K562 (cell line): ENCODE measurements at regions not wholly inside any gene's neighbourhood (a gene's known extent, or its start where the extent isn't known, plus 50 kb on each side); places are given as distances from the start of the nearest gene placed in this dataset.

Experiments
- ATAC-seq: fragments of 200-7000 bp; cut with Tn5 transposase; 3 replicates; pipeline ENCODE4 v1.9.1; 2020; ENCODE audit warnings: moderate library complexity
- BruUV-seq: library from RNA; stranded (reverse); fragments of 400-500 nt; replicated peaks from 2 replicates; lab custom pipeline; 2021; lab: Mats Ljungman, UMichigan
- CTCF ChIA-PET: fragments of 300-600 bp; formaldehyde crosslinking; extraction: SDS; loops from one replicate; lab custom pipeline; 2021; ENCODE audit warnings: low intra/inter-chr PET ratio; lab: Yijun Ruan, JAX
- POLR2A ChIA-PET: fragments of 300-600, 350-650 bp; sonication (Branson Sonifier 250); formaldehyde crosslinking; extraction: SDS; loops from one replicate; lab custom pipeline; 2021; ENCODE audit warnings: antibody characterized with exemption, inconsistent platforms; lab: Yijun Ruan, JAX
- DNase-seq, 4 experiments: peaks; one replicate each; pipeline versions ENCODE4 v3.0.0 to v3.0.0-alpha.2; 2011 to 2018; ENCODE audit warnings: low spot score in 3 of 4, mixed read lengths in 3 of 4; ENCODE audit errors: extremely low read depth in 1 of 4
- FAIRE-seq: peaks from 2 replicates; lab custom pipeline; 2011; peaks lifted over from hg19 to GRCh38; lab: Jason Lieb, UNC
- H2AFZ ChIP-seq: 2 replicates; pipeline ENCODE4 v1.6.0; 2011; ENCODE audit warnings: low read depth, low read length, control low read depth, inconsistent platforms
- H3K27ac ChIP-seq: fragments of 200-600 bp; 3 replicates; pipeline ENCODE4 v1.8.0; 2011; ENCODE audit warnings: low read depth, mild to moderate bottlenecking, control low read depth, inconsistent platforms, low read length, moderate library complexity, mixed read lengths; ENCODE audit errors: extremely low read depth
- H3K27me3 ChIP-seq, 2 experiments: fragments of 300-600 bp in 1 of 2; 2 replicates in 1 of 2; 3 replicates in 1 of 2; pipeline versions ENCODE4 v1.6.0 to v1.8.0; 2011; ENCODE audit warnings: inconsistent platforms in 2 of 2, low read length in 2 of 2, mild to moderate bottlenecking in 1 of 2, mixed read lengths in 1 of 2, moderate library complexity in 1 of 2; ENCODE audit not compliant: control insufficient read depth in 2 of 2, insufficient read depth in 2 of 2
- H3K36me3 ChIP-seq: fragments of 300-600 bp; 3 replicates; pipeline ENCODE4 v1.8.0; 2011; ENCODE audit warnings: mild to moderate bottlenecking, low read length, inconsistent platforms; ENCODE audit not compliant: control insufficient read depth, insufficient read depth
- H3K4me1 ChIP-seq, 2 experiments: fragments of 200-600 bp in 1 of 2; replicated peaks in 1 of 2; 2 replicates in 1 of 2; 3 replicates in 1 of 2; pipeline versions ENCODE4 v1.5.1 to v1.8.0; 2011; ENCODE audit warnings: inconsistent platforms in 2 of 2, low read length in 2 of 2, mild to moderate bottlenecking in 1 of 2, mixed read lengths in 1 of 2, moderate library complexity in 1 of 2; ENCODE audit not compliant: control insufficient read depth in 2 of 2, insufficient read depth in 2 of 2
- H3K4me2 ChIP-seq: 2 replicates; pipeline ENCODE4 v1.6.1; 2011; ENCODE audit warnings: low read length, control low read depth, inconsistent platforms, mixed read lengths; ENCODE audit not compliant: insufficient read depth
- H3K4me3 ChIP-seq: fragments of 200-600 bp; sonication (generic), shearing (Covaris generic); 2 replicates; pipeline ENCODE4 v1.5.1; 2016; ENCODE audit warnings: control low read depth, inconsistent platforms
- H3K79me2 ChIP-seq: fragments of 200-600 bp; 3 replicates; pipeline ENCODE4 v1.8.0; 2011; ENCODE audit warnings: low read length, inconsistent platforms; ENCODE audit not compliant: control insufficient read depth, insufficient read depth
- H3K9ac ChIP-seq, 2 experiments: 2 replicates each; pipeline versions ENCODE4 v1.6.0 to v1.6.1; 2011; ENCODE audit warnings: low read depth in 2 of 2, low read length in 2 of 2, control low read depth in 1 of 2, inconsistent platforms in 1 of 2, mild to moderate bottlenecking in 1 of 2, mixed read lengths in 1 of 2; ENCODE audit not compliant: insufficient read depth in 1 of 2
- H3K9me1 ChIP-seq: one replicate; pipeline ENCODE4 v1.6.0; 2011; ENCODE audit warnings: inconsistent platforms, mild to moderate bottlenecking, low read length, moderate library complexity; ENCODE audit not compliant: control insufficient read depth, insufficient read depth
- H3K9me3 ChIP-seq: replicated peaks from 2 replicates; pipeline ENCODE4 v1.5.1; 2011; ENCODE audit warnings: low read depth, low read length, inconsistent platforms; ENCODE audit not compliant: control insufficient read depth, insufficient read depth
- H4K20me1 ChIP-seq: replicated peaks from 2 replicates; pipeline ENCODE4 v1.6.1; 2011; ENCODE audit warnings: low read length, inconsistent platforms, mixed read lengths; ENCODE audit not compliant: control insufficient read depth, insufficient read depth
- ADNP ChIP-seq: fragments of 200-800 bp; sonication (Bioruptor generic); IDR thresholded peaks from 2 replicates; pipeline ENCODE4 v1.6.1; 2016; ENCODE audit warnings: missing genetic modification characterization, missing compliant biosample characterization
- CBX8 ChIP-seq: fragments of 200-600 bp; sonication (generic); IDR thresholded peaks from 2 replicates; pipeline ENCODE4 v1.6.1; 2012; ENCODE audit warnings: borderline replicate concordance, mixed run types, low read depth, mild to moderate bottlenecking, moderate library complexity, mixed read lengths, low read length, control low read depth, inconsistent platforms; ENCODE audit not compliant: poor library complexity, severe bottlenecking; ENCODE audit errors: extremely low read depth
- ETS2 ChIP-seq: IDR thresholded peaks from 2 replicates; pipeline ENCODE4 v1.6.1; 2016; ENCODE audit warnings: borderline replicate concordance, missing genetic modification characterization, mild to moderate bottlenecking, moderate library complexity, missing compliant biosample characterization; ENCODE audit not compliant: poor library complexity, severe bottlenecking
- HDAC1 ChIP-seq, 2 experiments: fragments of 450-650 bp; IDR thresholded peaks; 2 replicates each; pipeline ENCODE4 v1.6.1; 2016 to 2017; ENCODE audit warnings: inconsistent platforms in 1 of 2, mild to moderate bottlenecking in 1 of 2, moderate library complexity in 1 of 2
- POLR2AphosphoS2 ChIP-seq: IDR thresholded peaks from 2 replicates; pipeline ENCODE4 v1.6.1; 2012; ENCODE audit warnings: low read length, improper control_type of control experiment
- RREB1 ChIP-seq: fragments of 250-450 bp; sonication (Bioruptor Pico); IDR thresholded peaks from 2 replicates; pipeline ENCODE4 v1.4.0; 2020
- TBP ChIP-seq: optimal IDR thresholded peaks from 2 replicates; pipeline ENCODE3; 2011; ENCODE audit warnings: low read depth, low read length, improper control_type of control experiment
- TCF7 ChIP-seq: sonication (generic); IDR thresholded peaks from 2 replicates; pipeline ENCODE4 v1.6.1; 2016; ENCODE audit warnings: antibody characterized with exemption, borderline replicate concordance
- ZNF445 ChIP-seq: fragments of 250-450 bp; sonication (Bioruptor Pico); IDR thresholded peaks from 2 replicates; pipeline ENCODE4 v1.4.0; 2020; ENCODE audit warnings: low read depth, mild to moderate bottlenecking, moderate library complexity
- ZNF695 ChIP-seq: fragments of 450-650 bp; formaldehyde crosslinking; IDR thresholded peaks from 2 replicates; pipeline ENCODE4 v1.4.0; 2020; ENCODE audit warnings: mild to moderate bottlenecking, moderate library complexity
- ZNF766 ChIP-seq: fragments of 200-800 bp; sonication (Bioruptor generic); conservative IDR thresholded peaks from 2 replicates; pipeline ENCODE4 v1.6.1; 2016; ENCODE audit warnings: missing genetic modification characterization, missing compliant biosample characterization
- WGBS: fragments of 100-300 bp; shearing (Covaris generic); methylation state at CpG from one replicate; pipeline ENCODE4 v1.1.6; 2016; ENCODE audit warnings: low coverage, mixed read lengths; ENCODE audit not compliant: insufficient coverage; ENCODE audit errors: missing lambda C conversion rate; 5-methylcytosine and 5-hydroxymethylcytosine counted together
- in situ Hi-C: fragments of 300-500 bp; cut with MboI; formaldehyde crosslinking; loops from 4 replicates; pipeline ENCODE4 v1.15.0; 2018; ENCODE audit warnings: inconsistent platforms, mixed read lengths
- intact Hi-C: fragments of 100-400 bp; cut with micrococcal nuclease; formaldehyde crosslinking; loops from 2 replicates; pipeline ENCODE4 v1.14.2; 2022

- Histone ChIP-seq H3K9me1 (no peaks in the 10 kb centered on the region), H2AFZ (no peak overlapping the region), H3K27ac (no peak overlapping the region), H4K20me1 (no peaks in the 10 kb centered on the region), H3K9me3 (no peaks in the 10 kb centered on the region), H3K4me2 (no peak overlapping the region), H3K9ac (no peak overlapping the region), H3K4me3 (no peak overlapping the region), H3K27me3 (no peaks in the 10 kb centered on the region), H3K36me3 (no peaks in the 10 kb centered on the region), H3K79me2 (no peaks in the 10 kb centered on the region), H3K4me1 (no peaks in the 10 kb centered on the region)
- DNase-seq = no peak
- intact Hi-C loops (no loop called here), in situ Hi-C loops (no loop called here)
- POLR2A ChIA-PET = no interaction called here
- ATAC-seq = no peak
- TF ChIP-seq HDAC1 (IDR thresholded peaks at IDR 0.05) = no peak
- TF ChIP-seq CBX8 = no peak
- no peak for TF ChIP-seq ZNF695 (CRISPR knock-in tag)
- 0% methylated on average over 6 of the region's 6 CpGs for WGBS
- FAIRE-seq = no peak
- BruUV-seq = no TSS peak
- CTCF ChIA-PET = no interaction called here
Observed at GRCh38 chr14:97713023-97713422, 915.8 kb downstream of the VRK1 start.

- POLR2A ChIA-PET = no interaction called here
- in situ Hi-C loops = no loop called here
- FAIRE-seq = no peak
Observed at GRCh38 chr14:97718886-97719442, 921.8 kb downstream of the VRK1 start.

More at GRCh38 chr14:97718886-97719442, 921.8 kb downstream of the VRK1 start:
- CTCF ChIA-PET = no interaction called here
- WGBS = 0% methylated on average over 1 of the region's 1 CpG
- H3K27me3 ChIP-seq = no peaks in the 10 kb centered on the region
- H3K9ac ChIP-seq = no peak overlapping the region
- no peaks in the 10 kb centered on the region for H3K36me3 ChIP-seq
- no peaks in the 10 kb centered on the region for H4K20me1 ChIP-seq
- H3K9me3 ChIP-seq = no peaks in the 10 kb centered on the region
- H3K27ac ChIP-seq = no peak overlapping the region
- intact Hi-C loops = no loop called here
- no peaks in the 10 kb centered on the region for H3K4me1 ChIP-seq
- H3K4me2 ChIP-seq = no peak overlapping the region
- no peak overlapping the region for H2AFZ ChIP-seq
- DNase-seq (no peak), ATAC-seq (no peak)
- TF ChIP-seq ZNF445 (CRISPR knock-in tag) (no peak), TBP (no peak), ETS2 (tag) (no peak), ADNP (tag) (no peak), TCF7 (no peak), ZNF766 (CRISPR knock-in tag) (no peak), RREB1 (CRISPR knock-in tag) (no peak), POLR2AphosphoS2 (no peak)
- H3K4me3 ChIP-seq = no peak overlapping the region
- H3K9me1 ChIP-seq = no peaks in the 10 kb centered on the region
- no TSS peak for BruUV-seq
- no peaks in the 10 kb centered on the region for H3K79me2 ChIP-seq
